Endothelial cell of umbilical vein (primary cell): ENCODE measurements at regions not wholly inside any gene's neighbourhood (a gene's known extent, or its start where the extent isn't known, plus 50 kb on each side); places are given as distances from the start of the nearest gene placed in this dataset.

Experiments
- BruUV-seq: library from RNA; stranded (reverse); fragments of 400-500 nt; replicated peaks from 2 replicates; lab custom pipeline; 2021; lab: Mats Ljungman, UMichigan
- CTCF ChIA-PET: fragments of 300-600, 350-600 bp; sonication (Branson Sonifier 250); formaldehyde crosslinking; loops from one replicate; lab custom pipeline; 2021; ENCODE audit warnings: antibody characterized with exemption, inconsistent platforms; lab: Charles Lee
- POLR2A ChIA-PET: fragments of 300-600, 350-600 bp; sonication (Branson Sonifier 250); formaldehyde crosslinking; loops from one replicate; lab custom pipeline; 2021; ENCODE audit warnings: antibody characterized with exemption, inconsistent platforms; lab: Charles Lee
- DNase-seq: peaks from one replicate; pipeline ENCODE4 v3.0.0-alpha.2; 2011; ENCODE audit warnings: low read depth, low spot score
- FAIRE-seq: peaks from 2 replicates; lab custom pipeline; 2011; peaks lifted over from hg19 to GRCh38; lab: Jason Lieb, UNC
- H2AFZ ChIP-seq: 2 replicates; pipeline ENCODE4 v1.6.0; 2012; ENCODE audit warnings: low read depth, low read length, control low read depth, inconsistent platforms
- H3K27ac ChIP-seq: 2 replicates; pipeline ENCODE4 v1.5.1; 2011; ENCODE audit warnings: low read depth, mild to moderate bottlenecking, control low read depth, low read length, moderate library complexity; ENCODE audit not compliant: insufficient read depth
- H3K27me3 ChIP-seq, 2 experiments: 2 replicates each; pipeline versions ENCODE4 v1.6.0 to v1.6.1; 2011; ENCODE audit warnings: low read length in 2 of 2, mixed read lengths in 1 of 2; ENCODE audit not compliant: control insufficient read depth in 2 of 2, insufficient read depth in 2 of 2
- H3K36me3 ChIP-seq, 2 experiments: 2 replicates in 1 of 2; 3 replicates in 1 of 2; pipeline ENCODE4 v1.5.1; 2011; ENCODE audit warnings: low read length in 2 of 2, mild to moderate bottlenecking in 1 of 2, moderate library complexity in 1 of 2; ENCODE audit not compliant: control insufficient read depth in 2 of 2, insufficient read depth in 2 of 2; ENCODE audit errors: extremely low read depth in 1 of 2
- H3K4me1 ChIP-seq: 3 replicates; pipeline ENCODE4 v1.5.1; 2011; ENCODE audit warnings: mild to moderate bottlenecking, low read length; ENCODE audit not compliant: control insufficient read depth, insufficient read depth; ENCODE audit errors: extremely low read depth
- H3K4me2 ChIP-seq: 2 replicates; pipeline ENCODE4 v1.6.1; 2011; ENCODE audit warnings: low read length, control low read depth, mixed read lengths; ENCODE audit not compliant: insufficient read depth
- H3K4me3 ChIP-seq, 3 experiments: fragments of 200-600 bp in 1 of 3; sonication (generic), shearing (Covaris generic) in 1 of 3; replicated peaks in 1 of 3; 2 replicates each; pipeline ENCODE4 v1.5.1; 2011 to 2016; ENCODE audit warnings: control low read depth in 3 of 3, low read length in 3 of 3, mild to moderate bottlenecking in 2 of 3, inconsistent platforms in 1 of 3, low read depth in 1 of 3, moderate library complexity in 1 of 3; ENCODE audit not compliant: insufficient read depth in 1 of 3
- H3K79me2 ChIP-seq: 2 replicates; pipeline ENCODE4 v1.6.0; 2012; ENCODE audit warnings: low read length, inconsistent platforms; ENCODE audit not compliant: control insufficient read depth, insufficient read depth
- H3K9ac ChIP-seq: replicated peaks from 2 replicates; pipeline ENCODE3; 2011; ENCODE audit warnings: low read length, control low read depth; ENCODE audit not compliant: insufficient read depth; ENCODE audit errors: extremely low read depth
- H3K9me1 ChIP-seq: replicated peaks from 3 replicates; pipeline ENCODE4 v1.6.0; 2011; ENCODE audit warnings: mild to moderate bottlenecking, low read length; ENCODE audit not compliant: control insufficient read depth, insufficient read depth; ENCODE audit errors: extremely low read depth
- H3K9me3 ChIP-seq: replicated peaks from 2 replicates; pipeline ENCODE4 v1.5.1; 2012; ENCODE audit warnings: low read length, inconsistent platforms; ENCODE audit not compliant: control insufficient read depth, insufficient read depth
- H4K20me1 ChIP-seq: replicated peaks from 2 replicates; pipeline ENCODE3; 2011; ENCODE audit warnings: mild to moderate bottlenecking, low read length; ENCODE audit not compliant: control insufficient read depth, insufficient read depth; ENCODE audit errors: extremely low read depth
- CTCF ChIP-seq, 2 donors: IDR thresholded peaks; 1 replicate in 1 of 2; 2 replicates in 1 of 2; pipeline ENCODE4 v1.5.1; 2011; ENCODE audit warnings: low read length in 2 of 2, mild to moderate bottlenecking in 2 of 2, moderate library complexity in 2 of 2, control low read depth in 1 of 2, inconsistent platforms in 1 of 2, low read depth in 1 of 2; ENCODE audit not compliant: insufficient read depth in 1 of 2; ENCODE audit errors: extremely low read depth in 1 of 2
- EZH2 ChIP-seq: IDR thresholded peaks from 2 replicates; pipeline ENCODE4 v1.6.1; 2012; ENCODE audit warnings: borderline replicate concordance, low read depth, mild to moderate bottlenecking, moderate library complexity, low read length, inconsistent platforms; ENCODE audit not compliant: severe bottlenecking
- FOS ChIP-seq: IDR thresholded peaks from 2 replicates; pipeline ENCODE4 v1.6.1; 2011; ENCODE audit warnings: mild to moderate bottlenecking, low read length, moderate library complexity, borderline replicate concordance; ENCODE audit not compliant: insufficient read depth
- GATA2 ChIP-seq: IDR thresholded peaks from 2 replicates; pipeline ENCODE4 v1.7.0; 2011; ENCODE audit warnings: low read depth, mild to moderate bottlenecking, moderate library complexity, mixed read lengths, low read length; ENCODE audit not compliant: insufficient read length, insufficient read depth
- JUN ChIP-seq: IDR thresholded peaks from 2 replicates; pipeline ENCODE4 v1.6.1; 2011; ENCODE audit warnings: borderline replicate concordance, low read depth; ENCODE audit not compliant: insufficient read length, insufficient read depth
- MAX ChIP-seq: IDR thresholded peaks from 2 replicates; pipeline ENCODE4 v1.6.1; 2011; ENCODE audit not compliant: insufficient read depth, insufficient read length
- MYC ChIP-seq: IDR thresholded peaks from one replicate; pipeline ENCODE4 v1.6.1; 2011; ENCODE audit warnings: mild to moderate bottlenecking, low read depth, low read length
- POLR2A ChIP-seq: IDR thresholded peaks from 2 replicates; pipeline ENCODE4 v1.6.1; 2012; ENCODE audit warnings: low read depth, mild to moderate bottlenecking, control low read depth, low read length
- POLR2AphosphoS5 ChIP-seq: IDR thresholded peaks from 2 replicates; pipeline ENCODE4 v1.6.1; 2012; ENCODE audit warnings: low read depth, mild to moderate bottlenecking, control low read depth, low read length, moderate library complexity; ENCODE audit not compliant: insufficient read depth
- dilution Hi-C: fragments of 300-500 bp; cut with MboI; formaldehyde crosslinking; loops from one replicate; pipeline ENCODE4 v1.15.0; 2019; ENCODE audit warnings: low sequenced_read_pairs; ENCODE audit not compliant: extremely low pct_ligation_motif_present
- intact Hi-C: fragments of 100-400 bp; cut with micrococcal nuclease; formaldehyde crosslinking; loops from one replicate; pipeline ENCODE4 v1.10.0; 2022

GRCh38 chr11:92820860-92821259 lies 148.6 kb upstream of the MTNR1B start:
- CTCF ChIA-PET = no interaction called here
- Histone ChIP-seq H3K36me3 (no peaks in the 10 kb centered on the region), H3K9me1 (no peaks in the 10 kb centered on the region), H4K20me1 (no peaks in the 10 kb centered on the region), H3K27me3 (no peaks in the 10 kb centered on the region), H3K4me1 (no peaks in the 10 kb centered on the region), H3K9me3 (peaks cover 2% of the 10 kb centered on the region), H3K4me3 (no peak overlapping the region), H3K79me2 (no peaks in the 10 kb centered on the region), H3K4me2 (no peak overlapping the region), H3K9ac (no peak overlapping the region), H3K27ac (no peak overlapping the region), H2AFZ (no peak overlapping the region)
- POLR2A ChIA-PET = no interaction called here
- DNase-seq (no peak), FAIRE-seq (no peak)
- dilution Hi-C loops (no loop called here), intact Hi-C loops (no loop called here)
- BruUV-seq = no TSS peak
- no peak for TF ChIP-seq POLR2A
- TF ChIP-seq MYC = no peak

DNA sequence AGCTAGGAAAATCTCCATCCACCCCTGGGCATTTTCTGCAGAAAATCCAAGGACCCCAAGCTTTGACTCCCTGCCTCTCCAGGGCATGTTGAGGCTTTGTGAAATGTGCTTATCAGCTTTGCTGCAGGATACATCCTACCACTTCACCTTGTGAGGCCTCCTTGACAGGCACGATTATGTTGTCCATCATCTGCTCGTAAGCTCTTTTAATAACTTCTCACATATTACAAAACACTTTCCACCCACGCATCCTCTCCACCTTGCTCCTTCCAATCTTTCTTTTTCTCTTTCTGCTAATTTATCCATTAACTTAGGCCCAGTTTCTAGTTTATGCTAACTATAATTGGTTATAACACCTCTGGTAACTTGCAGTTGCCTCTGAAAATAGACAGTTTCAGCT lies 147.0 kb upstream of the MTNR1B start:
- intact Hi-C loops (no loop called here), dilution Hi-C loops (no loop called here)
- H3K27ac ChIP-seq = no peak overlapping the region
- ChIA-PET CTCF (no interaction called here), POLR2A (no interaction called here)
- H3K4me3 ChIP-seq = no peak overlapping the region
- no peaks in the 10 kb centered on the region for H3K9me1 ChIP-seq
- DNase-seq = no peak
- no peaks in the 10 kb centered on the region for H3K36me3 ChIP-seq
- H2AFZ ChIP-seq = no peak overlapping the region
- no peak for FAIRE-seq
- H4K20me1 ChIP-seq = no peaks in the 10 kb centered on the region
- H3K79me2 ChIP-seq = no peaks in the 10 kb centered on the region
- no peak overlapping the region for H3K9ac ChIP-seq
- no peak overlapping the region for H3K4me2 ChIP-seq
- H3K4me1 ChIP-seq = no peaks in the 10 kb centered on the region
- peaks cover 2% of the 10 kb centered on the region for H3K9me3 ChIP-seq
- TF ChIP-seq MAX (no peak), POLR2AphosphoS5 (no peak), POLR2A (no peak), EZH2 (no peak), MYC (no peak), CTCF (IDR thresholded peaks at IDR 0.05; ENCODE audit: extremely low read depth in 1 of 2, insufficient read depth in 1 of 2, low read depth in 1 of 2, low read length in 2 of 2) (no peak), FOS (no peak), GATA2 (no peak), JUN (no peak)
- BruUV-seq = no TSS peak
- H3K27me3 ChIP-seq = no peaks in the 10 kb centered on the region
